ENCODE measurements at regions not wholly inside any gene's neighbourhood (a gene's known extent, or its start where the extent isn't known, plus 50 kb on each side); places are given as distances from the start of the nearest gene placed in this dataset.

DNA sequence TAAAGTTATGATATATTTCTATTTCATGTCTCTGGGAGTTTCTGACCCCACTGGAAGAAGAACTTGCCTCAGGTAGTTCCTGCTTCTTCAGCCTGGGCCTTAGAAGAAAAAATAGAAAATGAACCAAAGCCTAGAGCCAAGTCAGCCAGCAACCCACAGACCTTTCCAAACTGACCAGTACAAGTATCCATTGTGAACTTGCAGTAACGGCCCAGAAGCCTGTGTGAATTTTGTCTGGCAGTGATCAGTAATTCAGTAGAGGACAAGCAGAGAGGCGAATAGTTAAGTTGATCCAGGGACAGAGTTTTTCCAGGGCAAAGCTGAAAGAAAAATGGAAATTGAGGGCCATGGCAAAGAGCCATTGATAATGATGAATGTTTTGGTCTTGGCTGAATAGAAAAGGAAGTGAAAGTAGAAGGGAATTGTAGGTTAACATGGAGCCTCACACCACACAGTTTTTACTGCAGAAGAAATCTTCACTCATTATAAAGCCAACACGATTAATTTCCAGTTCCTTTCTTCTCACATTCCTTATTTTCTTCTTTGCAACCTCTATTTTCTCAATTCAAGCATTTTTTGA is 311.8 kb downstream of the BTG1 start:
- TF ChIP-seq, protein P1, sequence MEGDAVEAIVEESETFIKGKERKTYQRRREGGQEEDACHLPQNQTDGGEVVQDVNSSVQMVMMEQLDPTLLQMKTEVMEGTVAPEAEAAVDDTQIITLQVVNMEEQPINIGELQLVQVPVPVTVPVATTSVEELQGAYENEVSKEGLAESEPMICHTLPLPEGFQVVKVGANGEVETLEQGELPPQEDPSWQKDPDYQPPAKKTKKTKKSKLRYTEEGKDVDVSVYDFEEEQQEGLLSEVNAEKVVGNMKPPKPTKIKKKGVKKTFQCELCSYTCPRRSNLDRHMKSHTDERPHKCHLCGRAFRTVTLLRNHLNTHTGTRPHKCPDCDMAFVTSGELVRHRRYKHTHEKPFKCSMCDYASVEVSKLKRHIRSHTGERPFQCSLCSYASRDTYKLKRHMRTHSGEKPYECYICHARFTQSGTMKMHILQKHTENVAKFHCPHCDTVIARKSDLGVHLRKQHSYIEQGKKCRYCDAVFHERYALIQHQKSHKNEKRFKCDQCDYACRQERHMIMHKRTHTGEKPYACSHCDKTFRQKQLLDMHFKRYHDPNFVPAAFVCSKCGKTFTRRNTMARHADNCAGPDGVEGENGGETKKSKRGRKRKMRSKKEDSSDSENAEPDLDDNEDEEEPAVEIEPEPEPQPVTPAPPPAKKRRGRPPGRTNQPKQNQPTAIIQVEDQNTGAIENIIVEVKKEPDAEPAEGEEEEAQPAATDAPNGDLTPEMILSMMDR (IDR thresholded peaks at IDR 0.05; ENCODE audit: low read depth, low read length, missing input control), result no peak
- TF ChIP-seq TAF1 (conservative IDR thresholded peaks at IDR 0.05) (no peak), GABPA (IDR thresholded peaks at IDR 0.05 in 1 of 2, conservative IDR thresholded peaks at IDR 0.05 in 1 of 2) (no peak), HNF4G (IDR thresholded peaks at IDR 0.05) (no peak), RAD21 (IDR thresholded peaks at IDR 0.05) (no peak), SP1 (IDR thresholded peaks at IDR 0.05) (no peak), YY1 (IDR thresholded peaks at IDR 0.05) (no peak), FOXA2 (IDR thresholded peaks at IDR 0.05) (no peak), EGR1 (IDR thresholded peaks at IDR 0.05; ENCODE audit: low read depth in 2 of 2) (no peak), RXRA (IDR thresholded peaks at IDR 0.05) (no peak)
- TF ChIP-seq, protein P2, sequence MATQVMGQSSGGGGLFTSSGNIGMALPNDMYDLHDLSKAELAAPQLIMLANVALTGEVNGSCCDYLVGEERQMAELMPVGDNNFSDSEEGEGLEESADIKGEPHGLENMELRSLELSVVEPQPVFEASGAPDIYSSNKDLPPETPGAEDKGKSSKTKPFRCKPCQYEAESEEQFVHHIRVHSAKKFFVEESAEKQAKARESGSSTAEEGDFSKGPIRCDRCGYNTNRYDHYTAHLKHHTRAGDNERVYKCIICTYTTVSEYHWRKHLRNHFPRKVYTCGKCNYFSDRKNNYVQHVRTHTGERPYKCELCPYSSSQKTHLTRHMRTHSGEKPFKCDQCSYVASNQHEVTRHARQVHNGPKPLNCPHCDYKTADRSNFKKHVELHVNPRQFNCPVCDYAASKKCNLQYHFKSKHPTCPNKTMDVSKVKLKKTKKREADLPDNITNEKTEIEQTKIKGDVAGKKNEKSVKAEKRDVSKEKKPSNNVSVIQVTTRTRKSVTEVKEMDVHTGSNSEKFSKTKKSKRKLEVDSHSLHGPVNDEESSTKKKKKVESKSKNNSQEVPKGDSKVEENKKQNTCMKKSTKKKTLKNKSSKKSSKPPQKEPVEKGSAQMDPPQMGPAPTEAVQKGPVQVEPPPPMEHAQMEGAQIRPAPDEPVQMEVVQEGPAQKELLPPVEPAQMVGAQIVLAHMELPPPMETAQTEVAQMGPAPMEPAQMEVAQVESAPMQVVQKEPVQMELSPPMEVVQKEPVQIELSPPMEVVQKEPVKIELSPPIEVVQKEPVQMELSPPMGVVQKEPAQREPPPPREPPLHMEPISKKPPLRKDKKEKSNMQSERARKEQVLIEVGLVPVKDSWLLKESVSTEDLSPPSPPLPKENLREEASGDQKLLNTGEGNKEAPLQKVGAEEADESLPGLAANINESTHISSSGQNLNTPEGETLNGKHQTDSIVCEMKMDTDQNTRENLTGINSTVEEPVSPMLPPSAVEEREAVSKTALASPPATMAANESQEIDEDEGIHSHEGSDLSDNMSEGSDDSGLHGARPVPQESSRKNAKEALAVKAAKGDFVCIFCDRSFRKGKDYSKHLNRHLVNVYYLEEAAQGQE (IDR thresholded peaks at IDR 0.05), result no peak
- TF ChIP-seq, protein P3, sequence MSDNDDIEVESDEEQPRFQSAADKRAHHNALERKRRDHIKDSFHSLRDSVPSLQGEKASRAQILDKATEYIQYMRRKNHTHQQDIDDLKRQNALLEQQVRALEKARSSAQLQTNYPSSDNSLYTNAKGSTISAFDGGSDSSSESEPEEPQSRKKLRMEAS (IDR thresholded peaks at IDR 0.05), result no peak

Data from liver (tissue), 3 donors.